IMR-90 (cell line): ENCODE measurements at regions not wholly inside any gene's neighbourhood (a gene's known extent, or its start where the extent isn't known, plus 50 kb on each side); places are given as distances from the start of the nearest gene placed in this dataset.

ENCODE experiments used
- ATAC-seq: fragments of 200-7000 bp; cut with Tn5 transposase; 2 replicates; pipeline ENCODE4 v1.9.1; 2020; ENCODE audit warnings: low read depth, mild to moderate bottlenecking, moderate library complexity
- BruUV-seq: library from RNA; stranded (reverse); fragments of 400-500 nt; replicated peaks from 2 replicates; lab custom pipeline; 2021; lab: Mats Ljungman, UMichigan
- CTCF ChIA-PET: fragments of 300-600 bp; formaldehyde crosslinking; extraction: SDS; loops from one replicate; lab custom pipeline; 2021; ENCODE audit warnings: antibody characterized with exemption; lab: Yijun Ruan, JAX
- POLR2A ChIA-PET: fragments of 300-600 bp; sonication (Branson Sonifier 250); formaldehyde crosslinking; loops from one replicate; lab custom pipeline; 2022; ENCODE audit warnings: antibody characterized with exemption; ENCODE audit not compliant: unreplicated experiment; lab: Charles Lee
- DNase-seq: peaks from one replicate; pipeline ENCODE4 v3.0.0; 2013
- H2AFZ ChIP-seq: replicated peaks from 2 replicates; pipeline ENCODE3; 2013; ENCODE audit warnings: low read length, mild to moderate bottlenecking; ENCODE audit not compliant: poor library complexity
- H2AK5ac ChIP-seq: 2 replicates; pipeline ENCODE4 v1.6.1; 2013; ENCODE audit warnings: low read depth, low read length, inconsistent platforms
- H2AK9ac ChIP-seq: replicated peaks from 2 replicates; pipeline ENCODE3; 2013; ENCODE audit warnings: mild to moderate bottlenecking, low read depth, low read length, moderate library complexity; ENCODE audit not compliant: poor library complexity
- H2BK120ac ChIP-seq: 2 replicates; pipeline ENCODE4 v1.6.1; 2013; ENCODE audit warnings: low read depth, low read length, inconsistent platforms
- H2BK15ac ChIP-seq: 3 replicates; pipeline ENCODE4 v1.6.1; 2013; ENCODE audit warnings: low read depth, low read length, inconsistent platforms
- H2BK20ac ChIP-seq: 2 replicates; pipeline ENCODE4 v1.6.1; 2013; ENCODE audit warnings: low read depth, mild to moderate bottlenecking, inconsistent platforms, low read length, moderate library complexity
- H2BK5ac ChIP-seq: 2 replicates; pipeline ENCODE4 v1.6.1; 2013; ENCODE audit warnings: mild to moderate bottlenecking, low read depth, low read length, inconsistent platforms; ENCODE audit not compliant: poor library complexity, severe bottlenecking
- H3K14ac ChIP-seq: replicated peaks from 2 replicates; pipeline ENCODE4 v1.6.1; 2013; ENCODE audit warnings: low read depth, low read length, inconsistent platforms
- H3K18ac ChIP-seq: 2 replicates; pipeline ENCODE4 v1.6.1; 2013; ENCODE audit warnings: low read depth, low read length, control low read depth
- H3K23ac ChIP-seq: 2 replicates; pipeline ENCODE4 v1.6.1; 2013; ENCODE audit warnings: low read depth, low read length, inconsistent platforms
- H3K27ac ChIP-seq: 2 replicates; pipeline ENCODE4 v1.5.1; 2013; ENCODE audit warnings: mild to moderate bottlenecking, control low read depth, low read length; ENCODE audit not compliant: insufficient read depth
- H3K27me3 ChIP-seq: 2 replicates; pipeline ENCODE4 v1.6.1; 2013; ENCODE audit warnings: low read length; ENCODE audit not compliant: control insufficient read depth, insufficient read depth
- H3K36me3 ChIP-seq: 2 replicates; pipeline ENCODE4 v1.6.1; 2013; ENCODE audit warnings: low read length, mixed read lengths; ENCODE audit not compliant: control insufficient read depth, insufficient read depth
- H3K4ac ChIP-seq: 2 replicates; pipeline ENCODE4 v1.6.1; 2013; ENCODE audit warnings: low read depth, low read length, inconsistent platforms
- H3K4me1 ChIP-seq: 2 replicates; pipeline ENCODE4 v1.6.1; 2013; ENCODE audit warnings: low read length, mixed read lengths; ENCODE audit not compliant: control insufficient read depth, insufficient read depth
- H3K4me2 ChIP-seq: 2 replicates; pipeline ENCODE4 v1.6.1; 2013; ENCODE audit warnings: low read depth, mild to moderate bottlenecking, control low read depth, low read length, moderate library complexity
- H3K4me3 ChIP-seq: 2 replicates; pipeline ENCODE4 v1.5.1; 2013; ENCODE audit warnings: low read depth, mild to moderate bottlenecking, control low read depth, low read length, moderate library complexity; ENCODE audit not compliant: insufficient read depth
- H3K56ac ChIP-seq: 2 replicates; pipeline ENCODE4 v1.6.1; 2013; ENCODE audit warnings: low read length, inconsistent platforms; ENCODE audit not compliant: insufficient read depth; ENCODE audit errors: extremely low read depth
- H3K79me1 ChIP-seq, 2 experiments: 2 replicates each; pipeline ENCODE4 v1.6.1; 2013; ENCODE audit warnings: low read length in 2 of 2, inconsistent platforms in 1 of 2, low read depth in 1 of 2
- H3K9ac ChIP-seq: 2 replicates; pipeline ENCODE4 v1.6.1; 2013; ENCODE audit warnings: low read depth, low read length, control low read depth
- H3K9me1 ChIP-seq: 2 replicates; pipeline ENCODE4 v1.6.1; 2013; ENCODE audit warnings: low read length, inconsistent platforms; ENCODE audit not compliant: insufficient read depth
- H3K9me3 ChIP-seq: 2 replicates; pipeline ENCODE4 v1.6.1; 2013; ENCODE audit warnings: low read length; ENCODE audit not compliant: control insufficient read depth, insufficient read depth
- H4K20me1 ChIP-seq: 2 replicates; pipeline ENCODE4 v1.6.1; 2013; ENCODE audit warnings: low read length, inconsistent platforms; ENCODE audit not compliant: insufficient read depth
- H4K5ac ChIP-seq: 2 replicates; pipeline ENCODE4 v1.6.1; 2013; ENCODE audit warnings: mild to moderate bottlenecking, low read depth, low read length, control low read depth
- H4K8ac ChIP-seq, 2 experiments: 2 replicates each; pipeline ENCODE4 v1.6.1; 2013; ENCODE audit warnings: low read depth in 2 of 2, low read length in 2 of 2, control low read depth in 1 of 2, inconsistent platforms in 1 of 2
- H4K91ac ChIP-seq: 2 replicates; pipeline ENCODE4 v1.6.1; 2013; ENCODE audit warnings: low read depth, low read length, inconsistent platforms; ENCODE audit not compliant: insufficient read depth
- BHLHE40 ChIP-seq: fragments of 150-350 bp; IDR thresholded peaks from 2 replicates; pipeline ENCODE4 v1.6.1; 2016; ENCODE audit warnings: mild to moderate bottlenecking, low read depth, low read length
- CEBPB ChIP-seq: IDR thresholded peaks from 2 replicates; pipeline ENCODE4 v1.6.1; 2012; ENCODE audit warnings: low read depth, low read length, improper control_type of control experiment
- CHD1 ChIP-seq: IDR thresholded peaks from 2 replicates; pipeline ENCODE4 v1.6.1; 2012; ENCODE audit warnings: low read depth, low read length, improper control_type of control experiment
- ELK1 ChIP-seq: fragments of 150-350 bp; IDR thresholded peaks from 2 replicates; pipeline ENCODE4 v1.6.1; 2016; ENCODE audit warnings: low read depth, mild to moderate bottlenecking, low read length, moderate library complexity, borderline replicate concordance
- FOS ChIP-seq: fragments of 150-350 bp; IDR thresholded peaks from 2 replicates; pipeline ENCODE4 v1.6.1; 2016; ENCODE audit warnings: low read depth, low read length
- MAFK ChIP-seq: IDR thresholded peaks from 2 replicates; pipeline ENCODE4 v1.6.1; 2012; ENCODE audit warnings: low read depth, low read length, improper control_type of control experiment
- MAZ ChIP-seq: IDR thresholded peaks from 2 replicates; pipeline ENCODE4 v1.6.1; 2012; ENCODE audit warnings: low read depth, mild to moderate bottlenecking, low read length, improper control_type of control experiment, moderate library complexity, borderline replicate concordance
- MXI1 ChIP-seq: IDR thresholded peaks from 2 replicates; pipeline ENCODE4 v1.6.1; 2012; ENCODE audit warnings: low read depth, mild to moderate bottlenecking, low read length, moderate library complexity, borderline replicate concordance
- NFE2L2 ChIP-seq: fragments of 150-350 bp; IDR thresholded peaks from 2 replicates; pipeline ENCODE4 v1.6.1; 2016; ENCODE audit warnings: low read depth, mild to moderate bottlenecking, low read length
- POLR2A ChIP-seq: IDR thresholded peaks from 2 replicates; pipeline ENCODE4 v1.6.1; 2012; ENCODE audit warnings: mild to moderate bottlenecking, low read depth, low read length
- RAD21 ChIP-seq: IDR thresholded peaks from 2 replicates; pipeline ENCODE4 v1.6.1; 2012; ENCODE audit warnings: low read length, improper control_type of control experiment
- RCOR1 ChIP-seq: IDR thresholded peaks from 2 replicates; pipeline ENCODE4 v1.6.1; 2012; ENCODE audit warnings: mild to moderate bottlenecking, low read length, improper control_type of control experiment; ENCODE audit not compliant: insufficient replicate concordance
- RFX5 ChIP-seq: IDR thresholded peaks from 2 replicates; pipeline ENCODE4 v1.8.0; 2012; ENCODE audit warnings: low read depth, mild to moderate bottlenecking, low read length, moderate library complexity
- SMC3 ChIP-seq: fragments of 150-350 bp; IDR thresholded peaks from 2 replicates; pipeline ENCODE4 v1.6.1; 2016; ENCODE audit warnings: low read depth, mild to moderate bottlenecking, antibody characterized with exemption, low read length, moderate library complexity
- WGBS, 2 experiments: methylation state at CpG; one replicate each; pipeline versions ENCODE4 v1.1.5 to v1.1.7; 2013; ENCODE audit warnings: missing lambda C conversion rate in 2 of 2; ENCODE audit not compliant: insufficient read length in 1 of 2; ENCODE audit errors: extremely low coverage in 2 of 2; 5-methylcytosine and 5-hydroxymethylcytosine counted together
- dilution Hi-C: fragments of 300-500 bp; cut with HindIII; formaldehyde crosslinking; loops from one replicate; pipeline ENCODE4 v1.14.3; 2018; ENCODE audit warnings: low sequenced_read_pairs; ENCODE audit not compliant: unreplicated experiment
- in situ Hi-C: fragments of 300-500 bp; cut with MboI; formaldehyde crosslinking; loops from 3 replicates; pipeline ENCODE4 v1.14.3; 2019; ENCODE audit warnings: low sequenced_read_pairs, inconsistent platforms, mixed read lengths
- intact Hi-C: fragments of 100-400 bp; cut with micrococcal nuclease; formaldehyde crosslinking; loops from 2 replicates; pipeline ENCODE4 v1.10.0; 2022
- TF ChIP-seq, protein P1 (sequence below): conservative IDR thresholded peaks from 2 replicates; pipeline ENCODE4 v1.5.1; 2012; ENCODE audit warnings: mild to moderate bottlenecking, low read depth, low read length, improper control_type of control experiment
- TF ChIP-seq, protein P2 (sequence below): fragments of 150-350 bp; IDR thresholded peaks from 2 replicates; pipeline ENCODE4 v1.6.1; 2017; ENCODE audit warnings: mild to moderate bottlenecking, antibody characterized with exemption, low read length, low read depth

GRCh38 chr6:12410946-12411345 is 120.8 kb downstream of the EDN1 start:
- no peaks in the 10 kb centered on the region for H4K20me1 ChIP-seq
- no peak overlapping the region for H2AFZ ChIP-seq
- ChIA-PET CTCF (no interaction called here), POLR2A (no interaction called here)
- dilution Hi-C loops, result no loop called here
- no peak overlapping the region for H2AK5ac ChIP-seq
- H3K27me3 ChIP-seq, result no peaks in the 10 kb centered on the region
- no peaks in the 10 kb centered on the region for H3K9me3 ChIP-seq
- H2AK9ac ChIP-seq, result no peak overlapping the region
- no peak overlapping the region for H3K23ac ChIP-seq
- ATAC-seq (no peak), DNase-seq (no peak)
- H2BK20ac ChIP-seq, result no peak overlapping the region
- H2BK5ac ChIP-seq, result no peak overlapping the region
- no peak overlapping the region for H3K9ac ChIP-seq
- no peaks in the 10 kb centered on the region for H3K9me1 ChIP-seq
- no peak overlapping the region for H3K56ac ChIP-seq
- H3K4ac ChIP-seq, result no peak overlapping the region
- no peak overlapping the region for H3K27ac ChIP-seq
- no peak overlapping the region for H2BK15ac ChIP-seq
- no peak overlapping the region for H4K5ac ChIP-seq
- no peaks in the 10 kb centered on the region for H3K36me3 ChIP-seq
- no TSS peak for BruUV-seq
- H4K91ac ChIP-seq, result no peak overlapping the region
- H3K4me2 ChIP-seq, result no peak overlapping the region
- H3K4me3 ChIP-seq, result no peak overlapping the region
- TF ChIP-seq SMC3 (no peak), MAZ (no peak), BHLHE40 (no peak), RFX5 (no peak), POLR2A (no peak), ELK1 (no peak), MXI1 (no peak), NFE2L2 (no peak), FOS (no peak), RAD21 (no peak), RCOR1 (no peak), MAFK (no peak), CEBPB (no peak), CHD1 (no peak)
- TF ChIP-seq, protein P1, sequence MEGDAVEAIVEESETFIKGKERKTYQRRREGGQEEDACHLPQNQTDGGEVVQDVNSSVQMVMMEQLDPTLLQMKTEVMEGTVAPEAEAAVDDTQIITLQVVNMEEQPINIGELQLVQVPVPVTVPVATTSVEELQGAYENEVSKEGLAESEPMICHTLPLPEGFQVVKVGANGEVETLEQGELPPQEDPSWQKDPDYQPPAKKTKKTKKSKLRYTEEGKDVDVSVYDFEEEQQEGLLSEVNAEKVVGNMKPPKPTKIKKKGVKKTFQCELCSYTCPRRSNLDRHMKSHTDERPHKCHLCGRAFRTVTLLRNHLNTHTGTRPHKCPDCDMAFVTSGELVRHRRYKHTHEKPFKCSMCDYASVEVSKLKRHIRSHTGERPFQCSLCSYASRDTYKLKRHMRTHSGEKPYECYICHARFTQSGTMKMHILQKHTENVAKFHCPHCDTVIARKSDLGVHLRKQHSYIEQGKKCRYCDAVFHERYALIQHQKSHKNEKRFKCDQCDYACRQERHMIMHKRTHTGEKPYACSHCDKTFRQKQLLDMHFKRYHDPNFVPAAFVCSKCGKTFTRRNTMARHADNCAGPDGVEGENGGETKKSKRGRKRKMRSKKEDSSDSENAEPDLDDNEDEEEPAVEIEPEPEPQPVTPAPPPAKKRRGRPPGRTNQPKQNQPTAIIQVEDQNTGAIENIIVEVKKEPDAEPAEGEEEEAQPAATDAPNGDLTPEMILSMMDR, result no peak
- TF ChIP-seq, protein P2, sequence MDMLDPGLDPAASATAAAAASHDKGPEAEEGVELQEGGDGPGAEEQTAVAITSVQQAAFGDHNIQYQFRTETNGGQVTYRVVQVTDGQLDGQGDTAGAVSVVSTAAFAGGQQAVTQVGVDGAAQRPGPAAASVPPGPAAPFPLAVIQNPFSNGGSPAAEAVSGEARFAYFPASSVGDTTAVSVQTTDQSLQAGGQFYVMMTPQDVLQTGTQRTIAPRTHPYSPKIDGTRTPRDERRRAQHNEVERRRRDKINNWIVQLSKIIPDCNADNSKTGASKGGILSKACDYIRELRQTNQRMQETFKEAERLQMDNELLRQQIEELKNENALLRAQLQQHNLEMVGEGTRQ, result no peak
- H2BK120ac ChIP-seq, result no peak overlapping the region
- no CpG with 5 or more reads among the region's 4 CpGs for WGBS, 2 experiments
- H3K14ac ChIP-seq, result no peak overlapping the region
- intact Hi-C loops, result no loop called here
- peaks cover 2% of the 10 kb centered on the region; the same call in 1 of the 2 replicates for H3K4me1 ChIP-seq
- in situ Hi-C loops, result no loop called here
- no peak overlapping the region for H3K18ac ChIP-seq
- no peaks in the 10 kb centered on the region for H3K79me1 ChIP-seq
- no peak overlapping the region for H4K8ac ChIP-seq
